ENCODE measurements at regions not wholly inside any gene's neighbourhood (a gene's known extent, or its start where the extent isn't known, plus 50 kb on each side); places are given as distances from the start of the nearest gene placed in this dataset.
A peak's percentile ranks its signal among the peaks of the same experiment; 100 is the strongest.

- BruUV-seq (replicated peaks), result no TSS peak
Observed at GRCh38 chr11:130533871-130534270, 85.4 kb downstream of the ADAMTS15 start.

GRCh38 chr11:130534551-130534950 is 86.1 kb downstream of the ADAMTS15 start:
- ChIA-PET POLR2A (no interaction called here), CTCF (no interaction called here)
- in situ Hi-C loops (cut with HindIII; ENCODE audit: low pct_unique_long_range_greater_than_20kb, low sequenced_read_pairs) (no loop called here), intact Hi-C loops (cut with micrococcal nuclease; ENCODE audit: unreplicated experiment) (no loop called here)
- no peak overlapping the region for H3K4me3 ChIP-seq (ENCODE audit: low read depth in 2 of 2, low read length in 2 of 2)
- no peak overlapping the region for H3K27ac ChIP-seq (ENCODE audit: low read length)
- H3K27me3 ChIP-seq (ENCODE audit: control insufficient read depth, insufficient read depth, low read length), result no peaks in the 10 kb centered on the region
- ATAC-seq (no peak), DNase-seq (ENCODE audit: low read depth, low spot score) (no peak)
- no peaks in the 10 kb centered on the region for H3K9me3 ChIP-seq (ENCODE audit: control insufficient read depth, insufficient read depth, low read depth, low read length)
- no peaks in the 10 kb centered on the region for H3K36me3 ChIP-seq (ENCODE audit: control insufficient read depth, insufficient read depth, low read length)
- no peaks in the 10 kb centered on the region; the same call in 1 of the 2 replicates for H3K4me1 ChIP-seq (ENCODE audit: control insufficient read depth, insufficient read depth, low read length)
- TF ChIP-seq CTCF (IDR thresholded peaks at IDR 0.05) (no peak), TCF7L2 (IDR thresholded peaks at IDR 0.05; ENCODE audit: low read depth, low read length) (no peak), POLR2AphosphoS5 (IDR thresholded peaks at IDR 0.05; ENCODE audit: low read depth, low read length) (no peak), REST (IDR thresholded peaks at IDR 0.05; ENCODE audit: insufficient read depth in 1 of 2, low read depth in 2 of 2, low read length in 1 of 2) (no peak), SIN3A (IDR thresholded peaks at IDR 0.05; ENCODE audit: borderline replicate concordance, insufficient read depth, low read depth, low read length) (no peak)
- no TSS peak for BruUV-seq (replicated peaks)

More at GRCh38 chr11:130533871-130534270, 85.4 kb downstream of the ADAMTS15 start:
- H3K4me3 ChIP-seq (ENCODE audit: low read depth in 2 of 2, low read length in 2 of 2), result no peak overlapping the region
- peak overlapping the region; percentile 19; the same call in 1 of the 2 replicates for H3K27ac ChIP-seq (ENCODE audit: low read length)
- ChIA-PET CTCF (no interaction called here), POLR2A (no interaction called here)
- intact Hi-C loops (cut with micrococcal nuclease; ENCODE audit: unreplicated experiment) (no loop called here), in situ Hi-C loops (cut with HindIII; ENCODE audit: low pct_unique_long_range_greater_than_20kb, low sequenced_read_pairs) (no loop called here)
- H3K4me1 ChIP-seq (ENCODE audit: control insufficient read depth, insufficient read depth, low read length), result no peaks in the 10 kb centered on the region; the same call in 1 of the 2 replicates
- no peaks in the 10 kb centered on the region for H3K27me3 ChIP-seq (ENCODE audit: control insufficient read depth, insufficient read depth, low read length)
- no peak for ATAC-seq
- TF ChIP-seq REST (IDR thresholded peaks at IDR 0.05; ENCODE audit: insufficient read depth in 1 of 2, low read depth in 2 of 2, low read length in 1 of 2), result no peak
- no peak for TF ChIP-seq POLR2AphosphoS5 (IDR thresholded peaks at IDR 0.05; ENCODE audit: low read depth, low read length)
- TF ChIP-seq CTCF (IDR thresholded peaks at IDR 0.05), result no peak
- no peak for TF ChIP-seq TCF7L2 (IDR thresholded peaks at IDR 0.05; ENCODE audit: low read depth, low read length)
- no peak for DNase-seq (ENCODE audit: low read depth, low spot score)
- H3K9me3 ChIP-seq (ENCODE audit: control insufficient read depth, insufficient read depth, low read depth, low read length), result no peaks in the 10 kb centered on the region
- H3K36me3 ChIP-seq (ENCODE audit: control insufficient read depth, insufficient read depth, low read length), result no peaks in the 10 kb centered on the region

All from Panc1 (cell line).